ENCODE measurements at regions not wholly inside any gene's neighbourhood (a gene's known extent, or its start where the extent isn't known, plus 50 kb on each side); places are given as distances from the start of the nearest gene placed in this dataset.

DNA sequence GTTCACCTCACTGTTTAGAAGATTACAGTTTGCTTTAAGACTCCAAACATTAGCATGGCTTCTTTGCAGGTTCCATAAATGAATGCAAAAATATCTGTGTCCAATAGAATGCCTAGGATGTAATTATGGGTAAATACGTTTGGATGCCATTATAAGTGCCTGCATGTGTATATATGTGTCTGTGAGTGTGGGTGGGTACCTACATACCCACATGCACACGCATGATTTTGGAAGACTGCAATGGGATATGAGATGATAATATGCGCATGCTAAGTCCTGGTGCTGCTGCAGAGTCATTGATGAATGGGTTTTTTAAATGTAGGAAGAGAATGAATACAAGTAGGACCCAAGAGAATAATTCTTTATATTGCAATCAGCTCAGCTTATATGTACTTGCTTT is 406.4 kb downstream of the ZSWIM6 start:
- H3K36me3 Mint-ChIP-seq (ENCODE audit: insufficient read depth) = no peaks in the 10 kb centered on the region
- DNase-seq (no peak), ATAC-seq (no peak)
- H3K9me3 Mint-ChIP-seq = no peaks in the 10 kb centered on the region
- no peak overlapping the region for H3K4me3 Mint-ChIP-seq
- H3K4me1 Mint-ChIP-seq (ENCODE audit: low read depth) = no peaks in the 10 kb centered on the region
- no peaks in the 10 kb centered on the region for H3K27me3 Mint-ChIP-seq (ENCODE audit: low read depth)

DNA sequence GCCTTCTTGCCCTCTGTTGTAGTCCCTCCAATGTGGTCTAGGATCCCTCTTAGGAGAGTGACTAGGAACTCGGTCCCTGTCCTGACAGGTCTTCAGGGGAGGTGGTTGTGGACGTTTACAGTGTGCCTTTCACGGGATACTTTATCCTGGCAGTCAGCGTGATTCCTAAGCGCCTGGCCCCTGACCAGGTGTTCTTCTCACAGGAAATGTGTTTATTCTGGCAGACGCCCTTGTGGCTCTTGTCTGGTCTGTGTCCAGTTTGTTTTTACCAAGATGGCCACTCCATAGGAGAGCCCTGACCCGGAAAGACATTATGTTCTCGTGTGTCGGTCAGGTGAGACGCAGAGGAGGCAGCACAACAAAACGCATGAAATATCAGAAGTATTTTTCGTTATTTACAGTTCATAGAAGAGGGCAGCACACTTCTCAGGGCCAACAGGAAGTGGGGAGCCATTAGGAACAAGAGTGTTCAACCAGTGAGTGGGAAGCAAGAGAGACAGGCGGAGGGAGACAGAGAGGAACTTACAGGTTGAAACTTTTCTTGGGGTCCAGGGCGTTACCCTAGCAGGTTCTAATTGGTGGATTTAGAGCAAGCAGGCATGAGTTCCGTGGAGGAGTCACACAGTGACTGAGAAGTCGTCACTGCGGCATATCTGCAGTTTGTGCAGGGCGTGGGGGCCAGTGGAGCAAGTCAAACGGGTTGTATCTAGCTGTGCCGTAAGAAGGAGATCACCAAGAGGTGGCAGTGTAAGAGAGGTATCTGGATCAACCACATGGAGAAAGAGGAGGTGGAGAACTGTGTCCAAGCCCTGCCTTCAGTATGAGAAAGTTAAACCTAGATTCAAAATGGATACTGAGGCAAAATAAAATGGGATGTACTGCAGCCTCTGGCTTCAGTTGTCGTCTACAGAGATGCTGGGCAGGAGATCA is 412.9 kb downstream of the ZSWIM6 start:
- no peaks in the 10 kb centered on the region for H3K36me3 Mint-ChIP-seq (ENCODE audit: insufficient read depth)
- H3K27me3 Mint-ChIP-seq (ENCODE audit: low read depth) = no peaks in the 10 kb centered on the region
- ATAC-seq (no peak), DNase-seq (no peak)
- H3K9me3 Mint-ChIP-seq = peaks cover 5% of the 10 kb centered on the region
- no peaks in the 10 kb centered on the region for H3K4me1 Mint-ChIP-seq (ENCODE audit: low read depth)
- no peak overlapping the region for H3K4me3 Mint-ChIP-seq

DNA sequence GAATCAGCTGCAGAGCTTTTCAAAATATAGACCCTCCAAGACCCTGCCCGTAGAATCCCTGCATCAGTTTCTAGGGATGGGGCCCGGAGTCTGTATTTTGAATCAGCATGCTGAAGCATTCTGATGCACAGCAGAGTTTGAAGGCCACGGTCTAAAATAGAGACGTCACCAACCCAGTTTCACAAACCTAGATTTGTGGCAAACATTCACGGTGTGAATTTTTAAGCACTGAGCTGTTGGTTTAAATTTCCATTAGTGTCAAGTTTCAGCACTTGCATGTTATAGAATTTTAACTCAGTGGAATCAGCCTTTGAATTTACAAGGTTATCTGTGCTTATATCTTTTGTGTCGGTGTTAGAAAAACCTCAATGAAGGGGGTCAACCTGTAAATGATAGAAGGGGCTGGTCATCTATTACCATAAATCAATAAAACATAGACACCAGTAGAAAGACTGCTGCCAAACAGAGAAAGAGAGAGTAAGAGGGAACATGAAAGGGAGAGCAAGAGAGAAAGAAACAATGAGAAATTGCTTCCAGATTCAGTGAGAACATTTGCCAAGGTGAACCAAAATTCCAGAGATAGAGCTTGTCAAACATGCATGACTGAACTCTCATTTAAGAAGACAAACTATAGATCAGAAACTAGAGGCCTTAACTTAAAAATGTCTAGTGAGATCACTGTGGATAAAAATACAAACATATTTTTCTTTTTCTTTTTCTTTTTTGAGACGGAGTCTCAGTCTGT is 414.9 kb downstream of the ZSWIM6 start:
- Mint-ChIP-seq H3K4me3 (no peak overlapping the region), H3K36me3 (ENCODE audit: insufficient read depth) (no peaks in the 10 kb centered on the region), H3K27me3 (ENCODE audit: low read depth) (no peaks in the 10 kb centered on the region), H3K4me1 (ENCODE audit: low read depth) (no peaks in the 10 kb centered on the region), H3K9me3 (peaks cover 5% of the 10 kb centered on the region)
- ATAC-seq (no peak), DNase-seq (no peak)

GRCh38 chr5:61748121-61748520 is 416.1 kb downstream of the ZSWIM6 start:
- Mint-ChIP-seq H3K36me3 (ENCODE audit: insufficient read depth) (no peaks in the 10 kb centered on the region), H3K9me3 (peaks cover 5% of the 10 kb centered on the region)

DNA sequence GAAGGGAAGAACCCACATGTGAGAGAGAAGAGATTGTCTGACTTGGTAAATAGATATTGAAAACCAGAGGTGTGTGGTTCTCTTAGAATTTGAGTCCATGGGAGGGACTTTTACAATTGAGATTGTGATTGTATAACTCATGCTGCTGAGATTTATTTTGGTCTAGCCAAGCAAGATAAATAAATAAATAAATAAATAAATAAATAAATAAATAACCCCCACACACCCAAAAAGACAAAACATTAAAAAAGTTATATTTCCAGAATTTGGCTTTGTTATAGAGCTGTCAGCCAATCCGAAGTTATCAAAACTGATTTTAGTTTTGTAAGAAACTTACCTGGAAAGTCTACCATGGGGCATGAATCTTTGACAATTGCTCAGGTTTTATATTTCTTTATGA is 416.6 kb downstream of the ZSWIM6 start:
- no peak for ATAC-seq
- H3K4me1 Mint-ChIP-seq (ENCODE audit: low read depth) = no peaks in the 10 kb centered on the region
- DNase-seq = no peak
- no peaks in the 10 kb centered on the region for H3K36me3 Mint-ChIP-seq (ENCODE audit: insufficient read depth)
- H3K9me3 Mint-ChIP-seq = peaks cover 5% of the 10 kb centered on the region
- no peaks in the 10 kb centered on the region for H3K27me3 Mint-ChIP-seq (ENCODE audit: low read depth)
- H3K4me3 Mint-ChIP-seq = no peak overlapping the region

More at GRCh38 chr5:61748121-61748520, 416.1 kb downstream of the ZSWIM6 start:
- no peak for DNase-seq
- no peaks in the 10 kb centered on the region for H3K27me3 Mint-ChIP-seq (ENCODE audit: low read depth)
- H3K4me1 Mint-ChIP-seq (ENCODE audit: low read depth) = no peaks in the 10 kb centered on the region
- no peak for ATAC-seq
- H3K4me3 Mint-ChIP-seq = no peak overlapping the region

- DNase-seq = no peak
- Mint-ChIP-seq H3K4me3 (no peak overlapping the region), H3K36me3 (ENCODE audit: insufficient read depth) (no peaks in the 10 kb centered on the region), H3K4me1 (ENCODE audit: low read depth) (no peaks in the 10 kb centered on the region), H3K27me3 (ENCODE audit: low read depth) (no peaks in the 10 kb centered on the region), H3K9me3 (no peaks in the 10 kb centered on the region)
- no peak for ATAC-seq
Observed at GRCh38 chr5:61752588-61752987, 420.5 kb downstream of the ZSWIM6 start.

DNA sequence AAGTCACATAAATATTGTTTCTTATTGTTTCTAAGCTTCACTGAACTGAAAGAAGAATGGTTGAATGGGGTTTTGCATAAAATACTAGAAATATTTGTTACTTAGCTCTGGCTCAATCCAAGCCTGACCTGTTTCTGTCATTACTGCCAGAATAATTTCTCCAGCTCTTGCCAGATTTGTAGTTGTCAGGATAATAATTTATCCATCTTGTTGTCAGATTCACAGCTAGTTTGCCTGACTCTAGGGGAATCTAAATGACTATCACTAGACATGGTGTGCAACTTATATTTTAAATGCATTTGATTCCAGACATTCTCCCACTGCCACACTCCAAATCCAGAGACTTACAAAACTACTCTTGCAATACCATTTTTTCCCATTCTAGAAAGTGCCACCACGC is 422.7 kb downstream of the ZSWIM6 start:
- no peaks in the 10 kb centered on the region for H3K4me1 Mint-ChIP-seq (ENCODE audit: low read depth)
- ATAC-seq (no peak), DNase-seq (no peak)
- H3K27me3 Mint-ChIP-seq (ENCODE audit: low read depth) = no peaks in the 10 kb centered on the region
- H3K36me3 Mint-ChIP-seq (ENCODE audit: insufficient read depth) = no peaks in the 10 kb centered on the region
- no peak overlapping the region for H3K4me3 Mint-ChIP-seq
- H3K9me3 Mint-ChIP-seq = no peaks in the 10 kb centered on the region

- no peaks in the 10 kb centered on the region for H3K36me3 Mint-ChIP-seq (ENCODE audit: insufficient read depth)
- H3K9me3 Mint-ChIP-seq = no peaks in the 10 kb centered on the region
- DNase-seq (no peak), ATAC-seq (no peak)
- H3K27me3 Mint-ChIP-seq (ENCODE audit: low read depth) = no peaks in the 10 kb centered on the region
- H3K4me1 Mint-ChIP-seq (ENCODE audit: low read depth) = no peaks in the 10 kb centered on the region
- no peak overlapping the region for H3K4me3 Mint-ChIP-seq
Observed at GRCh38 chr5:61755726-61756222, 423.7 kb downstream of the ZSWIM6 start.

GRCh38 chr5:61758711-61759110 is 426.7 kb downstream of the ZSWIM6 start:
- no peaks in the 10 kb centered on the region for H3K27me3 Mint-ChIP-seq (ENCODE audit: low read depth)
- peaks cover 6% of the 10 kb centered on the region for H3K9me3 Mint-ChIP-seq
- no peak for DNase-seq
- H3K4me3 Mint-ChIP-seq = no peak overlapping the region
- H3K36me3 Mint-ChIP-seq (ENCODE audit: insufficient read depth) = no peaks in the 10 kb centered on the region
- no peaks in the 10 kb centered on the region for H3K4me1 Mint-ChIP-seq (ENCODE audit: low read depth)
- no peak for ATAC-seq

- H3K27me3 Mint-ChIP-seq (ENCODE audit: low read depth) = peaks cover 3% of the 10 kb centered on the region
- DNase-seq = no peak
- H3K4me1 Mint-ChIP-seq (ENCODE audit: low read depth) = no peaks in the 10 kb centered on the region
- no peak overlapping the region for H3K4me3 Mint-ChIP-seq
- H3K36me3 Mint-ChIP-seq (ENCODE audit: insufficient read depth) = no peaks in the 10 kb centered on the region
- ATAC-seq = no peak
- H3K9me3 Mint-ChIP-seq = peaks cover 6% of the 10 kb centered on the region
Observed at GRCh38 chr5:61765471-61765870, 433.4 kb downstream of the ZSWIM6 start.

GRCh38 chr5:61766141-61766540 is 434.1 kb downstream of the ZSWIM6 start:
- no peak for ATAC-seq
- no peaks in the 10 kb centered on the region for H3K36me3 Mint-ChIP-seq (ENCODE audit: insufficient read depth)

DNA sequence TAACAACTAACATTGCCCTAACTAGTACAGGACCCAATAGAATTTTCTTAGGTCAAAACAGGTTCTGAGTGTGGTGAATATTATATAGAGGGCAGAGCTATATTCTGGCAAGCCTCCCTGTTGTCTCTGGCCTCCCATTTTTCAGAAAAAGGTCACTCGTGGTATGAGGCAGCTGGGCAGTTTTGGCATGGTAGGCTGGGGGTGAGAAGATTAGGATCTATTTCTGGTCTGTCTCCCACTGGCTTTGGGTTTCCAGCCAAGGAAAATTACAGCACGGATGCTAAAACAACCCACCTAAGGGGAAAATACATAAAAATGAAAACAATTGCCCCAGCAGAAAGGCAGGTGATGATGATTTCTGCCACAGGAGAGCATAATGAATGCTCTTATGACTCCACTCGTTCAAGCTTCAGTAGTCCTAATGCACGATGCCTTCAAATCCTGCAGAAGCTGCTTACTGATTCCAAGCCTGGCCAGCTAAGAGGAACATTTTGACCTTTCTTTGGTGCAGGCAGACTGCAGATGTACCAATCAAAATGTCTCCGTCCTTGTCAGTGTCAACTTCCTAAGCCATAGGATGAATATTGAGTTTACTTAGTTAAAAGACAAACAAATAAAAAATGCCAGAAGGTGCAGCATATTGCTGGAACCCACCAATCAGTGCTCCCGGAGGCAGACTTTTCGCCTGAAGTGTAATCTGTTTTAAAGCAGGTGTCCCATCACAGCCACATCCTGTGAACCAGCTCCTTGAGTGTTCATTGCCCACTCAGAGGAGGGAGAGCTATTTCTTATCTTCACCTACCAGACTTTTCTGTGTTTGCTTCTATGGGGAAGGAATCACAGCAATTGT is 435.4 kb downstream of the ZSWIM6 start:
- Mint-ChIP-seq H3K4me3 (no peak overlapping the region), H3K9me3 (no peaks in the 10 kb centered on the region), H3K4me1 (ENCODE audit: low read depth) (no peaks in the 10 kb centered on the region), H3K36me3 (ENCODE audit: insufficient read depth) (no peaks in the 10 kb centered on the region), H3K27me3 (ENCODE audit: low read depth) (peaks cover 3% of the 10 kb centered on the region)
- no peak for DNase-seq
- no peak for ATAC-seq

More at GRCh38 chr5:61766141-61766540, 434.1 kb downstream of the ZSWIM6 start:
- H3K9me3 Mint-ChIP-seq = peaks cover 6% of the 10 kb centered on the region
- DNase-seq = no peak
- no peaks in the 10 kb centered on the region for H3K4me1 Mint-ChIP-seq (ENCODE audit: low read depth)
- H3K27me3 Mint-ChIP-seq (ENCODE audit: low read depth) = peaks cover 3% of the 10 kb centered on the region
- no peak overlapping the region for H3K4me3 Mint-ChIP-seq

DNA sequence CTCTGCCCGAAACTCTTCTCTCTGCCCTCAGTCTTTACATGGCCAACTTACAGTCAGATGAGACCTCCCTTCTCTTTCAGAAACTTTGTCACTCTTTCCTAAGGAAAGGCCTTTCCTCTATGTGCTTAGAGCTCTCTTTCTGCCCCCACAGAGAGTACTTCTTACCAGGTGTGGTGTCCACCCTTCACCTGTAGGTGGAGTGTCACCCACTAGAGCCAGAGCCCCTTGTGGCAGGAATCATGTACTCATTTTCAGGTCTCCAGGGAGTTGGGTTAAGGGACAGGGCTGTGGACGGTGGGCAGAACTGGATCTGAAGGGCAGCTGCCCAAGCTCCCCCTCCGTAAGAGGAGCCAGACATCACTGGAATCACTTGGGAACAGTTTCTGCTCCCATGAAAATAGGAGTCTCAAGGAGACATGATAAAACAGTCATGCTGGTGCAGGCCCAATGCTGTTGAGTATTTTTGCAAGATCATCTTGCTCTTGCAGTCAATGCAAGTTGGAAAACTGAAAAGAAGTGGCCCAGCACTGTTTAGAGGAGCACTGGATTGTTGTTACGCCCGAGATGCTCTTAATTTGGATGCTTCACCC is 436.7 kb downstream of the ZSWIM6 start:
- no peaks in the 10 kb centered on the region for H3K36me3 Mint-ChIP-seq (ENCODE audit: insufficient read depth)
- ATAC-seq = no peak
- H3K4me1 Mint-ChIP-seq (ENCODE audit: low read depth) = no peaks in the 10 kb centered on the region
- no peaks in the 10 kb centered on the region for H3K9me3 Mint-ChIP-seq
- no peak overlapping the region for H3K4me3 Mint-ChIP-seq
- H3K27me3 Mint-ChIP-seq (ENCODE audit: low read depth) = peaks cover 3% of the 10 kb centered on the region
- DNase-seq = no peak

DNA sequence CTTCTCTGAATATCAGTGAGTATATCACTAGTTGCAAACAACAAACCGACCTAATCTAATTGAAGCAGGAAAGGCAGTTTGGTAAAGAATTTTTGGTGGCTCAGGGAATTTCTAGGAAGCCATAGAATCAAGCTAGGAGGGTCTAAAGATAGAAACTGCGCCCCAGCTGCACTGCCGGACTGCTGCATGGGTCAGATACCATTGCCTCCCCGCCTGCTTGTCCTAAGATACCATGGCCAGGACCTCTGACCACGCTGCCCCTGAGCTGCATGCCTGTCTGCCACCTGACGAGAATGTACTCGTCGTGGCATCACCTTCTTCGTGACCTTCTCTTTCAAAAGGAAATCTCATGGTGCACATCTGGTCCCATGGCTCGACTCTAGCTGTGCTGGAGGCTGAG is 439.0 kb downstream of the ZSWIM6 start:
- ATAC-seq (no peak), DNase-seq (no peak)
- Mint-ChIP-seq H3K4me1 (ENCODE audit: low read depth) (no peaks in the 10 kb centered on the region), H3K36me3 (ENCODE audit: insufficient read depth) (no peaks in the 10 kb centered on the region), H3K27me3 (ENCODE audit: low read depth) (peaks cover 13% of the 10 kb centered on the region), H3K4me3 (no peak overlapping the region), H3K9me3 (no peaks in the 10 kb centered on the region)
